Neural progenitor cell (in vitro differentiated cells): ENCODE measurements at regions not wholly inside any gene's neighbourhood (a gene's known extent, or its start where the extent isn't known, plus 50 kb on each side); places are given as distances from the start of the nearest gene placed in this dataset.

Source experiments
- DNase-seq: peaks from one replicate; pipeline ENCODE4 v3.0.0-alpha.2; 2016; ENCODE audit warnings: low spot score
- H2AFZ ChIP-seq: fragments of 200-600 bp; sonication (generic); replicated peaks from 2 replicates; pipeline ENCODE4 v1.6.1; 2016; ENCODE audit warnings: antibody characterized with exemption
- H3F3A ChIP-seq: fragments of 200-600 bp; sonication (generic); 2 replicates; pipeline ENCODE4 v1.6.1; 2016; ENCODE audit warnings: antibody characterized with exemption, low read depth
- H3K27ac ChIP-seq: fragments of 200-600 bp; sonication (generic); 2 replicates; pipeline ENCODE4 v1.5.1; 2016; ENCODE audit warnings: mild to moderate bottlenecking
- H3K27me3 ChIP-seq: fragments of 200-600 bp; sonication (generic); 2 replicates; pipeline ENCODE4 v1.6.1; 2016; ENCODE audit warnings: mild to moderate bottlenecking, moderate library complexity
- H3K36me3 ChIP-seq: fragments of 200-600 bp; sonication (generic); 2 replicates; pipeline ENCODE4 v1.5.1; 2016
- H3K4me1 ChIP-seq: fragments of 200-600 bp; sonication (generic); 2 replicates; pipeline ENCODE4 v1.6.1; 2016; ENCODE audit warnings: mixed run types
- H3K4me2 ChIP-seq: fragments of 200-600 bp; sonication (generic); 2 replicates; pipeline ENCODE4 v1.6.1; 2016
- H3K4me3 ChIP-seq: fragments of 200-600 bp; sonication (generic); 2 replicates; pipeline ENCODE4 v1.5.1; 2016
- H3K79me2 ChIP-seq: fragments of 200-600 bp; sonication (generic); 2 replicates; pipeline ENCODE4 v1.6.1; 2016; ENCODE audit warnings: low read depth
- H3K9ac ChIP-seq: fragments of 200-600 bp; sonication (generic); 2 replicates; pipeline ENCODE4 v1.6.1; 2016
- H3K9me3 ChIP-seq: fragments of 200-600 bp; sonication (generic); 2 replicates; pipeline ENCODE4 v1.5.1; 2016; ENCODE audit warnings: low read depth
- H4K20me1 ChIP-seq: fragments of 200-600 bp; sonication (generic); 2 replicates; pipeline ENCODE4 v1.6.1; 2016; ENCODE audit warnings: low read depth
- H3K27ac Mint-ChIP-seq: 3 replicates; pipeline ENCODE4 v1.8.0; 2021; ENCODE audit warnings: mixed read lengths
- H3K27me3 Mint-ChIP-seq: 2 replicates; pipeline ENCODE4 v1.8.0; 2022; ENCODE audit warnings: low read depth, mild to moderate bottlenecking, inconsistent platforms, moderate library complexity, mixed read lengths; ENCODE audit not compliant: insufficient read depth
- H3K36me3 Mint-ChIP-seq: 3 replicates; pipeline ENCODE4 v1.8.0; 2021; ENCODE audit warnings: mixed read lengths
- H3K4me1 Mint-ChIP-seq: 3 replicates; pipeline ENCODE4 v1.8.0; 2021; ENCODE audit warnings: mixed read lengths
- H3K4me3 Mint-ChIP-seq: 3 replicates; pipeline ENCODE4 v1.8.0; 2021; ENCODE audit warnings: mild to moderate bottlenecking, moderate library complexity, mixed read lengths
- H3K9me3 Mint-ChIP-seq: 3 replicates; pipeline ENCODE4 v1.8.0; 2020; ENCODE audit warnings: mixed read lengths
- CTCF ChIP-seq: fragments of 200-600 bp; sonication (generic); IDR thresholded peaks from 2 replicates; pipeline ENCODE4 v1.5.1; 2017; ENCODE audit warnings: antibody characterized with exemption, mild to moderate bottlenecking
- EZH2 ChIP-seq: fragments of 200-600 bp; sonication (generic); IDR thresholded peaks from 2 replicates; pipeline ENCODE4 v1.6.1; 2017; ENCODE audit warnings: antibody characterized with exemption, mild to moderate bottlenecking, moderate library complexity
- EZH2phosphoT487 ChIP-seq: fragments of 200-600 bp; sonication (generic); IDR thresholded peaks from 2 replicates; pipeline ENCODE4 v1.6.1; 2017; ENCODE audit warnings: antibody characterized with exemption

- Histone ChIP-seq H3K9me3 (no peaks in the 10 kb centered on the region), H3K27me3 (no peaks in the 10 kb centered on the region), H3K4me2 (peak overlapping the region; percentile 22), H3K79me2 (no peaks in the 10 kb centered on the region), H3K4me3 (no peak overlapping the region), H4K20me1 (no peaks in the 10 kb centered on the region), H3K4me1 (peaks cover 4% of the 10 kb centered on the region), H3F3A (no peaks in the 10 kb centered on the region), H3K36me3 (no peaks in the 10 kb centered on the region), H2AFZ (no peak overlapping the region), H3K9ac (no peak overlapping the region), H3K27ac (no peak overlapping the region)
- no peaks in the 10 kb centered on the region for H3K9me3 Mint-ChIP-seq
- H3K36me3 Mint-ChIP-seq: no peaks in the 10 kb centered on the region
- peaks cover 9% of the 10 kb centered on the region for H3K27me3 Mint-ChIP-seq
- H3K27ac Mint-ChIP-seq: no peak overlapping the region
- H3K4me1 Mint-ChIP-seq: peaks cover 2% of the 10 kb centered on the region
- H3K4me3 Mint-ChIP-seq: no peak overlapping the region
- TF ChIP-seq EZH2 (no peak), EZH2phosphoT487 (no peak), CTCF (no peak)
- no peak for DNase-seq
Measured at GRCh38 chr10:130411496-130412085, 275.4 kb downstream of the GLRX3 start.

GRCh38 chr10:130412317-130412716 is 276.1 kb downstream of the GLRX3 start:
- H3K36me3 ChIP-seq: no peaks in the 10 kb centered on the region
- Mint-ChIP-seq H3K4me1 (peaks cover 2% of the 10 kb centered on the region), H3K9me3 (no peaks in the 10 kb centered on the region), H3K27me3 (peaks cover 9% of the 10 kb centered on the region), H3K36me3 (no peaks in the 10 kb centered on the region), H3K27ac (no peak overlapping the region), H3K4me3 (no peak overlapping the region)
- no peak overlapping the region for H3K9ac ChIP-seq
- no peak overlapping the region for H3K4me3 ChIP-seq
- H3K27me3 ChIP-seq: no peaks in the 10 kb centered on the region
- H3K4me1 ChIP-seq: peaks cover 4% of the 10 kb centered on the region
- TF ChIP-seq EZH2phosphoT487 (no peak), EZH2 (no peak), CTCF (no peak)
- DNase-seq: no peak
- no peak overlapping the region for H3K4me2 ChIP-seq
- no peaks in the 10 kb centered on the region for H3K79me2 ChIP-seq
- H3K9me3 ChIP-seq: no peaks in the 10 kb centered on the region
- no peaks in the 10 kb centered on the region for H4K20me1 ChIP-seq
- no peaks in the 10 kb centered on the region for H3F3A ChIP-seq
- no peak overlapping the region for H3K27ac ChIP-seq
- no peak overlapping the region for H2AFZ ChIP-seq

GRCh38 chr10:130416334-130417150 is 280.4 kb downstream of the GLRX3 start:
- H3K27me3 ChIP-seq: no peaks in the 10 kb centered on the region
- no peak overlapping the region for H3K4me3 Mint-ChIP-seq

More at GRCh38 chr10:130416334-130417150, 280.4 kb downstream of the GLRX3 start:
- peaks cover 4% of the 10 kb centered on the region for H3K4me1 ChIP-seq
- Mint-ChIP-seq H3K9me3 (no peaks in the 10 kb centered on the region), H3K27ac (no peak overlapping the region), H3K4me1 (peaks cover under 1% of the 10 kb centered on the region), H3K36me3 (no peaks in the 10 kb centered on the region), H3K27me3 (no peaks in the 10 kb centered on the region)
- H2AFZ ChIP-seq: no peak overlapping the region
- H3K36me3 ChIP-seq: no peaks in the 10 kb centered on the region
- no peaks in the 10 kb centered on the region for H3K79me2 ChIP-seq
- H3K9me3 ChIP-seq: no peaks in the 10 kb centered on the region
- H3K4me3 ChIP-seq: no peak overlapping the region
- H3K9ac ChIP-seq: no peak overlapping the region
- no peak for DNase-seq
- no peaks in the 10 kb centered on the region for H3F3A ChIP-seq
- no peaks in the 10 kb centered on the region for H4K20me1 ChIP-seq
- H3K4me2 ChIP-seq: no peak overlapping the region
- H3K27ac ChIP-seq: no peak overlapping the region
- TF ChIP-seq EZH2phosphoT487 (no peak), EZH2 (no peak), CTCF (no peak)
